DOHH2 (cell line): ENCODE measurements at regions not wholly inside any gene's neighbourhood (a gene's known extent, or its start where the extent isn't known, plus 50 kb on each side); places are given as distances from the start of the nearest gene placed in this dataset.

Experiments used
- CTCF ChIP-seq: fragments of 200-600 bp; sonication (generic); IDR thresholded peaks from one replicate; pipeline ENCODE4 v1.5.1; 2014; ENCODE audit warnings: antibody characterized with exemption, mild to moderate bottlenecking, low read depth, low read length; ENCODE audit not compliant: poor library complexity, severe bottlenecking
- EZH2phosphoT487 ChIP-seq: fragments of 200-600 bp; sonication (generic); IDR thresholded peaks from 2 replicates; pipeline ENCODE4 v1.6.1; 2017; ENCODE audit warnings: borderline replicate concordance, mild to moderate bottlenecking, antibody characterized with exemption, low read length, moderate library complexity, mixed read lengths

DNA sequence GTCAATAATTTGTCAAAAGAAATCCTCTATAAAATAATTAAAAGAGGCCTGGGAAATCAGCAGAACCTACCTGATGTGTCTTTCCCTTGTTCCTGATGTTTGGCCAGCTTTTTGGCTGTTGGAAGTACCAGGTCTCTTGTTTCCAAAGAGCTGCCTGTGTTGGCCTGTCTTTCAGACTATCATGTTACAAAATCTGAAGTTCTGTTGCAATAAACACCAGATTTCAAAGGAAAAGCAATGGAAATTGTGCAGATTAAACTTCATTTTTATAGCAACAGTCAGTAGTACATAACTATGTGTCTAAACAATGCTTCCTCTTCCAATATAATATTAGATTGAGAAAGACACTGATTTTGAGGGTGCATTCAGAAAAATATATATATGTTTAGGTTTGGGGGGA lies 647.2 kb upstream of the CXADR start:
- TF ChIP-seq CTCF (no peak), EZH2phosphoT487 (no peak)
